DMS79 treated with DMSO at 0.1 percent for 48 hours (cell line): ENCODE measurements at regions not wholly inside any gene's neighbourhood (a gene's known extent, or its start where the extent isn't known, plus 50 kb on each side); places are given as distances from the start of the nearest gene placed in this dataset.

Experiments
- DNase-seq: peaks from one replicate; lab custom pipeline; 2025; lab: John Stamatoyannopoulos, UW

DNA sequence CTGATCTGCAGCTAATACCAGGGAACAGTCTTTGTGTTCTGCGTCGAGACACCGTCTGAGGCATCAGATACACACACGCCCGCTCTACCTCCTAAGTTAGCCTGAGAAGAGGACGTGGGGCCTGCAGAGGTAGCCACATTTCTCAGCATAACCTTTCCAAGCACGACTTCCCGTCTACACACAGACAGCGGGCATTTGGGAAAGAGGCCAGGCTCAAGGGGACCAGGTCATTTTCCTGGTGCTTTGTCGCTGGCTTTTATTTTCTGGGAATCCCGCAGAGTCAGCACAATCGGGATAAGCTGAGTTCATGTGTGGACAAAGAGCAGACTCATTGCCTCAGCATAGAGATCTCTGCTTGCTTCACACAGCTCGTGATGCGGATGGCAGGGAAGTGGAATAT is 72.5 kb upstream of the SMYD2 start:
- DNase-seq = no peak

DNA sequence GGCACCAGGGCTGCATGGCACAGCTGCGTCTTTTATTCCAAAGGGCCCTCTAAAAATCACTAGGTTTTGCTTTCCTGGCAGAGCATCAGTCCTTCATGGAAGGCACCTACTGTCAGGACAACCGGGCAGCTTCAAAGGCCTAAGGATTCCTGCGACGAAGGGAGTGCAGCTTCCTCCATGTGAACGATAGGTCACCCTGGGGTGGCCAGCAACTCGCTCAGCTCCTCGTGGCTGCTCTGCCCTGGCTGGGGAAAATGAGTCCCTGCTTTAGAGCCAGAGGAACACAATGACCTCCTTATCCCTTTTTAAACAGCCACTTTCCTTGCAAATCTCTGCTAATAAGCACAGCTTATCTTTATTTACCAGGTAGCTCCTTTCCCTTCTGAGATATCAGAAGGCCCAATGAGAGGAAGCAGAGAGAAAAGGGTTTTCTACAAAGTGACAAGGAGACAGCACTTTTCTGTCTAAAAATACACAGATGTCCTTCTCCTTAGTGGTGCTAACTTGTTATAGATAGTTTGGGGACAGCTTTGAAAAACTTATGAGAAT is 71.6 kb upstream of the SMYD2 start:
- DNase-seq = no peak

DNA sequence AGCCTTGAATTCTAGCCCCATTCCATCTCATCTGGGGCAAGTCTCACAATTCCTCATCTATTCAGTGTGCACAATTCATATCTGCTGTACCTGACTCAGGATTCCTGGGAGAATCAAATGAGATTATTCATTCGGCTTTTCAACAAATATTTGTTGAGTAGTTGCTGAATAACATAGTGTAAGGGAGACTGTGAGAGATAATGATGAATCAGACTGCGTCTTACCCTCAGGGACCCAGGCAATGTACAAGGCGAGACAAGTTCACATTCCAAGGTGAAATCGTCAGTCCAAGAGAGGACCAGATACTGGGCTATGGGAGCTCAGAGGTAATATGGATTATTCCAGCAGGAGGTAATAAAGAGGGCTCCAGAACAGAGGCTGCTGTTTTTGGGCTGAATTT is 67.8 kb upstream of the SMYD2 start:
- DNase-seq = no peak

DNA sequence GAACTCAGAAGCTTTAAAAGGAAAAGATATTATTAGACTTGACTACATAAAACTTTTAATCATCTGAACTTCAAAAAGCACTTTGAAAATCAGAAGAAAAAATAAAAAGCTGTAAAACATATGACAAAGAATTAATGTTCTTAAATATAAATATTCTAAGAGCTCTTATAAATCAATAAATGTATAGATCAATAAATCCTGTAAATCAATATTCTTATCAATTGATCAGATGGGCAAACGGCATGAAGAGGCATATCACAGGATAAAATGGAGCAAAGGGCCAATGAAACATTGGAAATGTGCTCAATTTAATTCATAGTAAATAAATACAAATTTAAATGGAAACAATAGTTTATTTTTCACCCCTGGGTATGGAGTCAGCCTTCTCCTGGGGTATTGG is 66.1 kb upstream of the SMYD2 start:
- DNase-seq = no peak

DNA sequence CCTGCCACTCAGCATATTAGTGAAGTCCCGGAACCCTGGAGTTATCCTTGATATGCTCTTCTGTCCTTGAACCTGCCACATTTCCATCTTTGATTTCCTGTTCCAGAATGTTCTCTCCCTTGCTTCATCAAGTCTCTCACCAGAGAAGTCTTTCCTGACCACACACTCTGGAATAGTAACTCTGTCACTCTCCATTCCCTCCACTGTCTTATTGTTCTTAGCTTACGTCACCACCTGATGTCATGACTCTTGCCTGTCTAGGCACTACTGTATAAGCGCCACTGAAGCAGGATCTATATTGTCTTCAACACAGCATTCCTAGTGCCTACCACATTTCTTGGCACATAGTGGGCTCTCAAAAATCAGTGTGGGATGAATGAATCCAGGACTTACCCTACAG is 65.4 kb upstream of the SMYD2 start:
- no peak for DNase-seq

DNA sequence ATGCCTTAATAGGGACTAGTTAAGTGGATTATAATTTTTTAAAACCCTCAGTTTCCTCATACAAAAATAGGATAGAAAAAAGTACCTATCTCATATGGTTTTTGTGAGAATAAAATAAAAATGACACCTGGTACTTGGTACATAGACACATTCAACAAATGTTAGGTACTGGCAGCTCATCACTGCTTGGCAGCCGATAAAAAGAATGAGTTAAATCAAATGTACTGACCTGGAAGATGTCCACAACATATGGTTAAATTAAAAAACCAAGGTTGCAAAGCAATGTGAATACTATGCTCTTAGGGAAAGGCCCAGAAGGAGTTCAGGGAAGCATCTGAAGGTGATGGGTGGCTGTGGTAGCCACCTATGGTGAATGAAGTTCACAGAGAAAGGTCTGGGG is 64.9 kb upstream of the SMYD2 start:
- no peak for DNase-seq

DNA sequence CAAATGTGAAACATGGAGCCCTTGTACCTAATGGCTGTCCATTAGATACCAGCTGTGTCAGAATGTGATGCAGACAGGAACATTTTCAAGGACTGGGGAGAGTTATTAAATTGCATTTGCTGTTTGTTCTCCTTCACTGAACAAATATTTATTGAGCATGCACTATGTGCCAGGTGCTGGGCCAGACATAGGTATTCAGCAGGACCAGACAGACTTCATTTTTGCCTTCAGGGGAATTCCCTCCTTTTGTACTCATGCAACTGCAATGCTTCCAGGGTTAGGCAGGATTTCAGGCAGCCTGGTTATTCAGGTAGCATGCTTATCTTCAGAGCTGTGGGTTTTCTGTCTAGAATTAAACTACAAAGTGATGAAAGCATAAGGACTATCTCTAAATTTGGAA is 64.2 kb upstream of the SMYD2 start:
- no peak for DNase-seq

DNA sequence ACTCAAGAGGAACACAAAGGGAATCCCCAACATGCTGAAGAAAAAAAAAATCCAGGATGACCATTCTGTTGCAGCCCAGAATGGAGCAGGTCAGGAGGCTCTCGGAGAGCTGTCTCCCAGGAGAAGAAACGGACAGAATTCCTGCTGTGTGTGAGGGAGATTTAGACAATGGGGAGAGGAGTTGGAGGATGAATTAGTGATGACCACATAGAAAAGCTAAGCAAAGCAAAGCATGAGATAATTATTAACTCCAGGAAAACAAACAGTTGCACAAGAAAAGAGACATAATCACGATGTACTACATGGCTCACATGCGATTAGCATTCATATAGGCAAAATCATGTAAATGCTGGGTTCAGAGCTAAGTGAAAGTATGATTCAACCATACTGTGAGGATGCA is 61.1 kb upstream of the SMYD2 start:
- no peak for DNase-seq

DNA sequence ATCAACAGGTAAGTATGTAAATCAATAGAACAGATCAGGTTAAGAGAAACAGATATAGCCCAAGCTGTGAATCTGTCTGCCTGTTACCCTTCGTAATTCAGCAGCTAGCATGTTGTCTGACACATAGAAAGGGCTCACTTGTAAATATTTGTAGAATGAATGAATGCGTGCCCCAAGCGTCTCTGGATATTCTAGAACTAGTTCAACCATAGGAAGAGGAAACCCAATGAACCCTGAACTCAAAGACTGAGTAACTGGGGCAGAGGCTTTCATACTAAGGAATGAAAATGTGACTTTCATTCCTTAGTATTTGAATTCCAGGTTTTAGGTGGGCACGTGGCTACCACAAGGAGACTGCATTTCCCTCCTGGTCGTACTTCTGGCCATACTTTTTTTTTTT is 60.1 kb upstream of the SMYD2 start:
- DNase-seq = no peak

DNA sequence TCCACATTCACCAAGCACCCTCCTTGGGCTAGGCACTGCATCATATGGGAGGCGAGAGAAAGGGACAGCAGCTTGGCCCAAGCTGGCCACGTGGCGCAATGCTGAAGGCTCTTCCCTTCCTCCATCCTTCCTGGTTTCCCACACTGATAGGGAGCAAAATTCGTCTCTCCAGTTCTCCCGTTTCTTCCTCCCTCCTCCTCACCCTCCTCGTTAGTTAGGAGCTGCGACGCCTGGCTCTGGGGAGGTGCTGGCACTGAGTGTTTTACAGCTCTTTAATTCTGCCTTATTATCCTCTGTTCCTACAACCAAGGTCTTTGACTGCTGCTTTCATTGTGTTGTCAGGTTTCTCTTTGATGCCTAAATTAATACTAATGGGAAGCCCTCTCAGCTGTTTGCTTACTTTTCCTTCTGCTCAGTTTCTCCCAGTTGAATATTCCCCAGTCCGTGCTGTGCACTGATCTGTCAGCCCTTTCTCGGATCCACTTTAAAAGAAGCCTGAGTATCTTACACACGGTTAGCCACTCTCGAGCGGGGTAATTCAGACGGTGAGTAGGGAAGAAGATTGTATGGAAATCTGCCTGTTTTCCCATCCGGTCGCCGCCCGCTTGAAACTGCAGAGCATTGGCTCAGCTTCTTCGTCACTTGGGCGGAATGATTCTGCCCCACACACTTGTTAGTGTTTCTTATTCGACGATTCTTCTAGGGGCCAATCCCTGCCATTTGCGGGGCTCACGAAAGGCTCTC is 56.2 kb upstream of the SMYD2 start:
- DNase-seq = no peak

DNA sequence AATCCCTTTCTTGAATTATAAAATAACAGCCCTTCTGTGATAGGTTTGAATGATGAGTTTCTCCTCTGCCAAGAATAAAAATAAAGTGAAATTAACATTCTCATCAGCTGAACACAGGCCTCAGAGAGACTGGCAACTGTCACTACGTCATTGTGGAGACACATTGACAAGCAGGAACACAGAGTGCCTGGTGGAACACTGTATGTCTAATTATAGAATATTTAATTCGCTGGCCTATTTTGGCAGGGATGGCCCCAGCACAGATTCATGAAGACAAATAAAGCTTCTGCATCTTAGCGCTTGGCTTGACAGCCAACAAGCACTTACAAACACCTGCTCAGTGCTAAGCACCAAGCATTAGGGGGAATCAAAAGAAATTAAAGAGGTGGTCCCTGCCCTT is 52.0 kb upstream of the SMYD2 start:
- DNase-seq = no peak

DNA sequence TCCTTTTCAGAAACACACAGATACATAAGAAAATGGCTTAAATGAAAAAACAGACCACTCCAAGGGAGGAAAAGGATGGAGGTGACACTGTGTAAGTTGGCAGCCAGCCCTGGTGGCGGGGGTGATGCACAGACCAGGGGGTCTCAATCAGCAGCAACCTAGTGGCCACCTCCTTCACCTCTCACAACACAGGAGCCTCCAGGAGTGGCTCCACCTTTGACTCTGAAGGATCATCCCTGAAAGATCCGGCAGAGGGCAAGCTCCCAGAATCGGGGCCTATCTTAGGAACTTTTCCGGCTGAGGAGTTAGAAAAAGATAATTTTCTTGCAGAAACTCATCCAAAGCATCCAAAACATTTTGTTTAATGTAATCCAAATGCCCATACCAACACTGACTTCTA is 51.2 kb upstream of the SMYD2 start:
- no peak for DNase-seq
